ENCODE measurements at regions not wholly inside any gene's neighbourhood (a gene's known extent, or its start where the extent isn't known, plus 50 kb on each side); places are given as distances from the start of the nearest gene placed in this dataset.

DNA sequence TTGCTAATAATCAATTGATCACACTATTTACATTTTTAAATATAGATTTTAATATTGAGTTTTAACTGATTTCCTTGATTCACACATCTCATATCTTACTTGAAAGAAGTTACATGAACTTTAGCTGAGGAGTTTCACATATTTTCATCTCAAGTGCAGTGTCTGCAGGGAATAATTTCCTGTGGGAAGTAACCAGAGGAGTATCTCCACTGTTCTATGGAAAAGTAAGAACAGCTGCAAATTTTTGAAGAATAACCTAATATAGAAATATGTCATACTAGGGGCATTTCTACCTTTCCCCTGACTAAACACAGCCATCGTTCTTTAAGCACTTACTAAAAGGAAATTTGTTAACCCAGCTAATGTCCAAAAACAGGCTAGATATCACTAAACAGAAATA lies 546.4 kb downstream of the EFNA5 start:
- Histone ChIP-seq H2AFZ (no peak overlapping the region), H3K9me2 (replicated peaks; ENCODE audit: insufficient read depth) (no peaks in the 10 kb centered on the region), H3K4me1 (ENCODE audit: insufficient read depth) (no peaks in the 10 kb centered on the region), H3K4me2 (no peak overlapping the region), H3K36me3 (replicated peaks; ENCODE audit: insufficient read depth, low read depth) (no peaks in the 10 kb centered on the region), H4K20me1 (ENCODE audit: insufficient read depth, poor library complexity, severe bottlenecking) (no peaks in the 10 kb centered on the region), H3K4me3 (no peak overlapping the region), H3K9me3 (ENCODE audit: low read depth) (no peaks in the 10 kb centered on the region), H3K27me3 (no peaks in the 10 kb centered on the region), H3K79me2 (no peaks in the 10 kb centered on the region), H3K27ac (no peak overlapping the region)
- no peak for TF ChIP-seq EZH2phosphoT487 (IDR thresholded peaks at IDR 0.05; ENCODE audit: low read depth, severe bottlenecking, unreplicated experiment)
- no peak for TF ChIP-seq EZH2 (IDR thresholded peaks at IDR 0.05; ENCODE audit: borderline replicate concordance)
- TF ChIP-seq, protein P1, sequence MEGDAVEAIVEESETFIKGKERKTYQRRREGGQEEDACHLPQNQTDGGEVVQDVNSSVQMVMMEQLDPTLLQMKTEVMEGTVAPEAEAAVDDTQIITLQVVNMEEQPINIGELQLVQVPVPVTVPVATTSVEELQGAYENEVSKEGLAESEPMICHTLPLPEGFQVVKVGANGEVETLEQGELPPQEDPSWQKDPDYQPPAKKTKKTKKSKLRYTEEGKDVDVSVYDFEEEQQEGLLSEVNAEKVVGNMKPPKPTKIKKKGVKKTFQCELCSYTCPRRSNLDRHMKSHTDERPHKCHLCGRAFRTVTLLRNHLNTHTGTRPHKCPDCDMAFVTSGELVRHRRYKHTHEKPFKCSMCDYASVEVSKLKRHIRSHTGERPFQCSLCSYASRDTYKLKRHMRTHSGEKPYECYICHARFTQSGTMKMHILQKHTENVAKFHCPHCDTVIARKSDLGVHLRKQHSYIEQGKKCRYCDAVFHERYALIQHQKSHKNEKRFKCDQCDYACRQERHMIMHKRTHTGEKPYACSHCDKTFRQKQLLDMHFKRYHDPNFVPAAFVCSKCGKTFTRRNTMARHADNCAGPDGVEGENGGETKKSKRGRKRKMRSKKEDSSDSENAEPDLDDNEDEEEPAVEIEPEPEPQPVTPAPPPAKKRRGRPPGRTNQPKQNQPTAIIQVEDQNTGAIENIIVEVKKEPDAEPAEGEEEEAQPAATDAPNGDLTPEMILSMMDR (IDR thresholded peaks at IDR 0.05; ENCODE audit: poor library complexity): no peak
- 74% methylated on average over 1 of the region's 1 CpG for WGBS (ENCODE audit: low lambda C conversion rate, missing lambda C conversion rate)
- no peak for DNase-seq (ENCODE audit: low spot score)

DNA sequence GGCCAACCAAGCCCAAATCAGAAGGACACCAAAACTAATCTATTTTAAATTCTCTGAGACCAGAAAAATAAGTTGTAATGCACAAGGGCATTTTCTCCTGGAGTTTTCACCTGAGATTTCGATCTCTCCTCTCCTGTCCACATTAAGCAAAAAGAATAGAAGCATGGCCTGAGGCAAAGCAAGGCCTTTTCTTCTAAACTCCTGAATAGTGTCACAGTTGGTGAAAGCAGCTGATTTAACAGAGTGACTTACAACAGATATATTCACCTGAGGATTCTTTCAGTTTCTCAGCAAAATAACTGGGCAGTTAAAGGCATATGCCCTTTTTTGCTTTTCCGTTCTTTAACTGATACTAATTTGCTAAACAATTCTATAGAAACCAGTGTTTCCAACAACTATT lies 547.7 kb downstream of the EFNA5 start:
- TF ChIP-seq, protein P1 (IDR thresholded peaks at IDR 0.05; ENCODE audit: poor library complexity): no peak
- TF ChIP-seq EZH2 (IDR thresholded peaks at IDR 0.05; ENCODE audit: borderline replicate concordance): no peak
- H3K4me3 ChIP-seq: no peak overlapping the region

DNA sequence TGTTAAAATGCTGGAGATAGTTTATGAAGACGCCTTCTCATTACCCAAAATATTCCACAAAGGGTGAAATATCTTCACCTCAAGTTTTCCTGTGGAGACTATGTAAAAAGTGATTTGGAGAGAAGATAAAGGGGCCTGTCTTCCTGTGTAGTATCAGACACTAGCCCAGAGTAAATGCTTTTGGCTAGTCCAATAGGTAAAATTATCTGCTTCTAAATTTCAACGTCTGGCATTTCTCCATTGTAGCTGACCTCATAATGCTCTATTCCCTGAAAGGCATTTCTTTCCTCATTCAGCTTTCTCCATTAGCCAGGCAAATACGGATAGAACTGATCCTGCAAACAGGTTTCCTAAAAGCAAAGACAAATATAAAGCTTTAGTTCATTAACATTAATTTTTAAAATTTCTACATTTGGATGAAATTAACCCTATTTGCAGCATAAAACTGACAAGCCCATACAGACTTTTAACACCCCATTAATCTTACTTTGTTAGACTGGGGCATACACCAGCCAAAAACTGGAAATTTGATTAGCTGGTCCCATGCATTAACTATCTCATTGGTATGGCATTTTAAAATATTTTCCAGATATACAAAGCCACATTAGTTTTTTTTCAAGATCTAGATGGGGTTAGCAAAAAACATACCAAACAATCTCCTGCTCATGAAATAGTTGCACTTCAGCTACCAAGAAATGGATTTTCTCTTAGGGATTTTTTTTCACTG lies 548.8 kb downstream of the EFNA5 start:
- Histone ChIP-seq H3K36me3 (replicated peaks; ENCODE audit: insufficient read depth, low read depth) (no peaks in the 10 kb centered on the region), H3K4me3 (no peak overlapping the region), H3K27me3 (no peaks in the 10 kb centered on the region), H3K27ac (no peak overlapping the region), H3K4me1 (ENCODE audit: insufficient read depth) (no peaks in the 10 kb centered on the region), H3K79me2 (no peaks in the 10 kb centered on the region), H3K4me2 (no peak overlapping the region), H4K20me1 (ENCODE audit: insufficient read depth, poor library complexity, severe bottlenecking) (no peaks in the 10 kb centered on the region), H2AFZ (no peak overlapping the region), H3K9me2 (replicated peaks; ENCODE audit: insufficient read depth) (no peaks in the 10 kb centered on the region), H3K9me3 (ENCODE audit: low read depth) (no peaks in the 10 kb centered on the region)
- no peak for DNase-seq (ENCODE audit: low spot score)
- TF ChIP-seq, protein P1 (IDR thresholded peaks at IDR 0.05; ENCODE audit: poor library complexity): no peak
- TF ChIP-seq EZH2 (IDR thresholded peaks at IDR 0.05; ENCODE audit: borderline replicate concordance) (no peak), EZH2phosphoT487 (IDR thresholded peaks at IDR 0.05; ENCODE audit: low read depth, severe bottlenecking, unreplicated experiment) (no peak)
- WGBS (ENCODE audit: low lambda C conversion rate, missing lambda C conversion rate): 54% methylated on average over 3 of the region's 3 CpGs

More for the DNA sequence above, 547.7 kb downstream of the EFNA5 start:
- H3K36me3 ChIP-seq (replicated peaks; ENCODE audit: insufficient read depth, low read depth): no peaks in the 10 kb centered on the region
- no peaks in the 10 kb centered on the region for H3K9me3 ChIP-seq (ENCODE audit: low read depth)
- WGBS (ENCODE audit: low lambda C conversion rate, missing lambda C conversion rate): 76% methylated on average over 2 of the region's 2 CpGs
- H4K20me1 ChIP-seq (ENCODE audit: insufficient read depth, poor library complexity, severe bottlenecking): no peaks in the 10 kb centered on the region
- H3K4me1 ChIP-seq (ENCODE audit: insufficient read depth): no peaks in the 10 kb centered on the region
- H3K9me2 ChIP-seq (replicated peaks; ENCODE audit: insufficient read depth): no peaks in the 10 kb centered on the region
- no peaks in the 10 kb centered on the region for H3K79me2 ChIP-seq
- no peaks in the 10 kb centered on the region for H3K27me3 ChIP-seq
- no peak for DNase-seq (ENCODE audit: low spot score)
- no peak overlapping the region for H3K27ac ChIP-seq
- H2AFZ ChIP-seq: no peak overlapping the region
- H3K4me2 ChIP-seq: no peak overlapping the region
